WERI-Rb-1 (cell line): ENCODE measurements at regions not wholly inside any gene's neighbourhood (a gene's known extent, or its start where the extent isn't known, plus 50 kb on each side); places are given as distances from the start of the nearest gene placed in this dataset.

ENCODE experiments used
- DNase-seq: peaks from one replicate; pipeline ENCODE4 v3.0.0-alpha.2; 2020
- H3K27ac ChIP-seq: fragments of 250-450 bp; sonication (Bioruptor Pico); 2 replicates; pipeline ENCODE4 v1.5.1; 2020; ENCODE audit warnings: mild to moderate bottlenecking, moderate library complexity
- H3K27me3 ChIP-seq: fragments of 250-450 bp; sonication (Bioruptor Pico); 2 replicates; pipeline ENCODE4 v1.5.1; 2021; ENCODE audit warnings: mild to moderate bottlenecking, low read depth, moderate library complexity; ENCODE audit not compliant: insufficient read depth, severe bottlenecking
- H3K36me3 ChIP-seq: fragments of 250-450 bp; sonication (Bioruptor Pico); 2 replicates; pipeline ENCODE4 v1.5.1; 2020; ENCODE audit warnings: mild to moderate bottlenecking, moderate library complexity
- H3K4me3 ChIP-seq: 2 replicates; pipeline ENCODE4 v1.5.1; 2011; ENCODE audit warnings: low read depth, mild to moderate bottlenecking, control low read depth, low read length
- H3K9me3 ChIP-seq: fragments of 250-450 bp; sonication (Bioruptor Pico); 2 replicates; pipeline ENCODE4 v1.5.1; 2021; ENCODE audit warnings: mild to moderate bottlenecking, moderate library complexity; ENCODE audit not compliant: severe bottlenecking
- TF ChIP-seq, protein P1 (sequence below): IDR thresholded peaks from 2 replicates; pipeline ENCODE4 v1.5.1; 2011; ENCODE audit warnings: low read depth, mild to moderate bottlenecking, control low read depth, inconsistent platforms, low read length

DNA sequence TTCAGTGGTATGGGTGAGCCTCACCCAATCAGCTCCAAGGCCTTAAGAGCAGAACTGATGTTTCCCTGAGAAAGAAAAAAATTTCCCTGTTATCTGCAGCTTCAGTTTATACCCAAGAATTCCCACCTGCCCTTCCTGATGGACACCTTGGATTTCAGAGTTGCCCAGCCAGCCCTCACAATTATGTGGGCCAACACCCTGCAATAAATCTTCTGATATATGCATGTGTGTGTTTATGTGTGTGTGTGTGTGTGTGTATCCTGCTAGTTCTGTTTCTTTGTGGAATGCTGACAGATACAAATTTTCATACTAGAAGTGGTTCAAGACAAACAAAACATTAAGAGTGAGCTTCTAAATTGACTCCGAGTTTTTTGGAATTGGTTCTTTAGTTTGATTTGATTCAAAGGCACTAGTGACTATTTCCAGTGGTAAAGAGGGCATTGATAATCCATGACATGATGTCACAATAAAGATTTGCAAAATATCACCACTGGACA lies 246.6 kb upstream of the BTBD3 start:
- no peak overlapping the region for H3K4me3 ChIP-seq
- no peaks in the 10 kb centered on the region for H3K36me3 ChIP-seq
- no peak for DNase-seq
- no peaks in the 10 kb centered on the region for H3K9me3 ChIP-seq
- no peak overlapping the region for H3K27ac ChIP-seq
- TF ChIP-seq, protein P1, sequence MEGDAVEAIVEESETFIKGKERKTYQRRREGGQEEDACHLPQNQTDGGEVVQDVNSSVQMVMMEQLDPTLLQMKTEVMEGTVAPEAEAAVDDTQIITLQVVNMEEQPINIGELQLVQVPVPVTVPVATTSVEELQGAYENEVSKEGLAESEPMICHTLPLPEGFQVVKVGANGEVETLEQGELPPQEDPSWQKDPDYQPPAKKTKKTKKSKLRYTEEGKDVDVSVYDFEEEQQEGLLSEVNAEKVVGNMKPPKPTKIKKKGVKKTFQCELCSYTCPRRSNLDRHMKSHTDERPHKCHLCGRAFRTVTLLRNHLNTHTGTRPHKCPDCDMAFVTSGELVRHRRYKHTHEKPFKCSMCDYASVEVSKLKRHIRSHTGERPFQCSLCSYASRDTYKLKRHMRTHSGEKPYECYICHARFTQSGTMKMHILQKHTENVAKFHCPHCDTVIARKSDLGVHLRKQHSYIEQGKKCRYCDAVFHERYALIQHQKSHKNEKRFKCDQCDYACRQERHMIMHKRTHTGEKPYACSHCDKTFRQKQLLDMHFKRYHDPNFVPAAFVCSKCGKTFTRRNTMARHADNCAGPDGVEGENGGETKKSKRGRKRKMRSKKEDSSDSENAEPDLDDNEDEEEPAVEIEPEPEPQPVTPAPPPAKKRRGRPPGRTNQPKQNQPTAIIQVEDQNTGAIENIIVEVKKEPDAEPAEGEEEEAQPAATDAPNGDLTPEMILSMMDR, result no peak
- H3K27me3 ChIP-seq, result no peaks in the 10 kb centered on the region

DNA sequence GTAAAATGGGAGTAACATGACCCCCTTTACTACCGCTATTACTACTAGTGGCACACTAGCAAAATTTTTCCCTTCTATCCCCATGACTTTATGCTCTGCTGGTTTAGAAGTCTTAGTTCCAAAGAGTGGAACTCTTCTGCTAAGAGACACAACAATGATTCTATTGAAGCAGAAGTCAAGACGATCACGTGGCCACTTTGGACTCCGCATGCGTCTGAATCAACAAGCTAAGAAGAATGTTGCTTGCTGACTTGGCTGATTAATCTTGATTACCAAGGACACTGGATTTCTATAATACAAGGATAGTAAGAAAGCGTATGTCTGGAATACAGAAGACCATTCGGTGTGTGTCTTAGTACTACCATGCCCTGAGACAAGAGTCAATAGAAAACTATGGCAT lies 244.7 kb upstream of the BTBD3 start:
- TF ChIP-seq, protein P1, result no peak
- DNase-seq, result no peak
- Histone ChIP-seq H3K36me3 (no peaks in the 10 kb centered on the region), H3K4me3 (no peak overlapping the region), H3K27ac (no peak overlapping the region), H3K27me3 (no peaks in the 10 kb centered on the region), H3K9me3 (no peaks in the 10 kb centered on the region)

DNA sequence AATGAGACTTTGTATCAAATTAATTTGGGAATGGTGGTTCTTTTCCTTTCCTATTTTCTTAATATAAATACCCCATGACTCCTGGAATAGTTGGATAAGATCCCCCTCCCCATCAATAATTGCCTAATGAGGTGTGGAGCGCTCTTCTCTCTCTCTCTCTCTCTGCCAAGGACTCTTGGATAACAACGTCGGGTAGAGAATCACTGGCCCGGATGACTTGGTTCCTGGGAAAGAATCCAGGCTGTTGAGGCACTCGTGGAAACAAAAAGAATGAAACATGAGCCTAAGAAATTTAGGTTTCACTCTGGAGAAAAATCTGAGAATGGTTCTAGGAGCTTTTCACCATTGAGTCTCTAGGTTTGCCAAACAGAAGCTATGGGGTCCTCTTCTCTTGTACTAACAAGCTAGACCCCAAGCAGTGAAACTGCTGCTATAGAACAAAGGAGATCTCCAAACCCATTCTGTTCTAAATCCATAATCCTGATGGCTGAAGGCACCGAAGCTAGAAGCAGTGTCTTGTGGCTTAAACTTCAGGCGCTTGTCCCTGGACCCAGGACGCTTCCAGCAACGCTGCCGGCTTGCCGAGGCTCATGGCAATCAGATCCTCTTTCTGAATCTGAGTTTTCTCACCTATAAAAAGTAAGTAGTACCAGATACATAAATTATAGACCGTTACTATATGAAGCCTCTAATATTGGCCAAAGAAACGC lies 241.6 kb upstream of the BTBD3 start:
- Histone ChIP-seq H3K27me3 (no peaks in the 10 kb centered on the region), H3K27ac (no peak overlapping the region), H3K4me3 (no peak overlapping the region), H3K36me3 (no peaks in the 10 kb centered on the region), H3K9me3 (no peaks in the 10 kb centered on the region)
- DNase-seq, result no peak
- TF ChIP-seq, protein P1, result no peak

DNA sequence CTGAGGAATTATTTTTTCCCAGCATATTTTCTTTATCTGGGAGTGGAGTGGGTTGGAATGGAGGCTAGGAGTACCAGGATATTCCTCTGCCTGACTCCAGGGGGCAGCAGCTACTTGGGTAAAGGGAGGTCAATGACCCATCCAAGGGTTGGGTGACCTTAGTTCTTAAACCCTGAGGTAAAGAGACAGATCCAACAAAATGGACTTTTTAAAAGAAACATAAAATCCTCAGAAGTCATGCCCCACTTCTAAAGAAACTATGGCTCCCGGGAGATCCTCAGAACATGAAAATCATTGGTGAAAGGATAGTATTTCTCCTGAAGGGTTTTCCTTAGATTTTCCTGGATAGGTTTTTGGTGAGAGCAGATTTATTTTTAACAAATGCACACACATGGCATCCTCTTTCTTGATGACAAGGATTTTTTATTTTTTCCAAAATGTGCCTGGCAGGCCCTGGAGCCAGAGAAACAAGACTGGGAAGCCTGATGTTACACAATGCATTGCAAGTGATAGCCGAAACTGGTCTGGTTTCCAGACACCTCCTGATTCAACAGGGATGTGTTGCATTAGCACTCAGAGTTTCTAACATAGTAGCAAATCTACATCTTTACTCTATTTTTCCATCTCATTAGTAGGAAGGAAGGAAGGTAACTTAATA lies 240.9 kb upstream of the BTBD3 start:
- Histone ChIP-seq H3K9me3 (no peaks in the 10 kb centered on the region), H3K4me3 (no peak overlapping the region), H3K27ac (no peak overlapping the region), H3K27me3 (no peaks in the 10 kb centered on the region), H3K36me3 (no peaks in the 10 kb centered on the region)
- DNase-seq, result peak; percentile 68
- TF ChIP-seq, protein P1, result peak; percentile 72

DNA sequence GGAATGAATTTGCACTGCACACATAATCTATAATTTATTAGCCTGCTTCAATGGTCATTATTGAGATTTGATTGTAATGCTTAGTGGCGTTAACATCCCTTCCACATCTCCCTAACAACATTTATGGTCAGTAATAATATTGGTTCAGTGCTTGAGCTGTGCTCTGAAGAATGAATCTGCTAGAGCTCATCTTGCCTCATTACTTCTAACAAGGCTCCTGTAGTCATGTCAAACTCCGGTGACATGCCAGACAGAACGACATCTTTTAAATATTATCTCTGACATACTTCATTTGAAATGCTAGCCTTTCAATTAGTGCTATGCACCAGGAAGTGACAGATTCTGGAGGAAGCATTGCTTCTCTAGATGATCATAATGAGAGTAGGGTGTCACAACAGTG lies 240.3 kb upstream of the BTBD3 start:
- no peaks in the 10 kb centered on the region for H3K36me3 ChIP-seq
- no peak overlapping the region for H3K4me3 ChIP-seq
- H3K27ac ChIP-seq, result no peak overlapping the region
- DNase-seq, result no peak
- H3K9me3 ChIP-seq, result no peaks in the 10 kb centered on the region
- TF ChIP-seq, protein P1, result no peak
- no peaks in the 10 kb centered on the region for H3K27me3 ChIP-seq
